ENCODE measurements at regions not wholly inside any gene's neighbourhood (a gene's known extent, or its start where the extent isn't known, plus 50 kb on each side); places are given as distances from the start of the nearest gene placed in this dataset.

- TF ChIP-seq, protein P1, sequence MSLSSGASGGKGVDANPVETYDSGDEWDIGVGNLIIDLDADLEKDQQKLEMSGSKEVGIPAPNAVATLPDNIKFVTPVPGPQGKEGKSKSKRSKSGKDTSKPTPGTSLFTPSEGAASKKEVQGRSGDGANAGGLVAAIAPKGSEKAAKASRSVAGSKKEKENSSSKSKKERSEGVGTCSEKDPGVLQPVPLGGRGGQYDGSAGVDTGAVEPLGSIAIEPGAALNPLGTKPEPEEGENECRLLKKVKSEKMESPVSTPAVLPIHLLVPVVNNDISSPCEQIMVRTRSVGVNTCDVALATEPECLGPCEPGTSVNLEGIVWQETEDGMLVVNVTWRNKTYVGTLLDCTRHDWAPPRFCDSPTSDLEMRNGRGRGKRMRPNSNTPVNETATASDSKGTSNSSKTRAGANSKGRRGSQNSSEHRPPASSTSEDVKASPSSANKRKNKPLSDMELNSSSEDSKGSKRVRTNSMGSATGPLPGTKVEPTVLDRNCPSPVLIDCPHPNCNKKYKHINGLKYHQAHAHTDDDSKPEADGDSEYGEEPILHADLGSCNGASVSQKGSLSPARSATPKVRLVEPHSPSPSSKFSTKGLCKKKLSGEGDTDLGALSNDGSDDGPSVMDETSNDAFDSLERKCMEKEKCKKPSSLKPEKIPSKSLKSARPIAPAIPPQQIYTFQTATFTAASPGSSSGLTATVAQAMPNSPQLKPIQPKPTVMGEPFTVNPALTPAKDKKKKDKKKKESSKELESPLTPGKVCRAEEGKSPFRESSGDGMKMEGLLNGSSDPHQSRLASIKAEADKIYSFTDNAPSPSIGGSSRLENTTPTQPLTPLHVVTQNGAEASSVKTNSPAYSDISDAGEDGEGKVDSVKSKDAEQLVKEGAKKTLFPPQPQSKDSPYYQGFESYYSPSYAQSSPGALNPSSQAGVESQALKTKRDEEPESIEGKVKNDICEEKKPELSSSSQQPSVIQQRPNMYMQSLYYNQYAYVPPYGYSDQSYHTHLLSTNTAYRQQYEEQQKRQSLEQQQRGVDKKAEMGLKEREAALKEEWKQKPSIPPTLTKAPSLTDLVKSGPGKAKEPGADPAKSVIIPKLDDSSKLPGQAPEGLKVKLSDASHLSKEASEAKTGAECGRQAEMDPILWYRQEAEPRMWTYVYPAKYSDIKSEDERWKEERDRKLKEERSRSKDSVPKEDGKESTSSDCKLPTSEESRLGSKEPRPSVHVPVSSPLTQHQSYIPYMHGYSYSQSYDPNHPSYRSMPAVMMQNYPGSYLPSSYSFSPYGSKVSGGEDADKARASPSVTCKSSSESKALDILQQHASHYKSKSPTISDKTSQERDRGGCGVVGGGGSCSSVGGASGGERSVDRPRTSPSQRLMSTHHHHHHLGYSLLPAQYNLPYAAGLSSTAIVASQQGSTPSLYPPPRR (CRISPR knock-in tag; IDR thresholded peaks at IDR 0.05; ENCODE audit: borderline replicate concordance) = no peak
- TF ChIP-seq ATRX (CRISPR knock-in tag; IDR thresholded peaks at IDR 0.05; ENCODE audit: borderline replicate concordance) = no peak
- TF ChIP-seq NAIF1 (CRISPR knock-in tag; IDR thresholded peaks at IDR 0.05; ENCODE audit: borderline replicate concordance) = no peak
- TF ChIP-seq TFDP2 (CRISPR knock-in tag; IDR thresholded peaks at IDR 0.05) = no peak
- TF ChIP-seq ZNF776 (CRISPR knock-in tag; IDR thresholded peaks at IDR 0.05) = no peak
- TF ChIP-seq, protein P2, sequence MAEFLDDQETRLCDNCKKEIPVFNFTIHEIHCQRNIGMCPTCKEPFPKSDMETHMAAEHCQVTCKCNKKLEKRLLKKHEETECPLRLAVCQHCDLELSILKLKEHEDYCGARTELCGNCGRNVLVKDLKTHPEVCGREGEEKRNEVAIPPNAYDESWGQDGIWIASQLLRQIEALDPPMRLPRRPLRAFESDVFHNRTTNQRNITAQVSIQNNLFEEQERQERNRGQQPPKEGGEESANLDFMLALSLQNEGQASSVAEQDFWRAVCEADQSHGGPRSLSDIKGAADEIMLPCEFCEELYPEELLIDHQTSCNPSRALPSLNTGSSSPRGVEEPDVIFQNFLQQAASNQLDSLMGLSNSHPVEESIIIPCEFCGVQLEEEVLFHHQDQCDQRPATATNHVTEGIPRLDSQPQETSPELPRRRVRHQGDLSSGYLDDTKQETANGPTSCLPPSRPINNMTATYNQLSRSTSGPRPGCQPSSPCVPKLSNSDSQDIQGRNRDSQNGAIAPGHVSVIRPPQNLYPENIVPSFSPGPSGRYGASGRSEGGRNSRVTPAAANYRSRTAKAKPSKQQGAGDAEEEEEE (CRISPR knock-in tag; IDR thresholded peaks at IDR 0.05; ENCODE audit: borderline replicate concordance) = no peak
- no peak for TF ChIP-seq TOPORS (CRISPR knock-in tag; IDR thresholded peaks at IDR 0.05)
- no peak for TF ChIP-seq ZEB1 (IDR thresholded peaks at IDR 0.05; ENCODE audit: insufficient replicate concordance, low read depth)
- TF ChIP-seq, protein P3, sequence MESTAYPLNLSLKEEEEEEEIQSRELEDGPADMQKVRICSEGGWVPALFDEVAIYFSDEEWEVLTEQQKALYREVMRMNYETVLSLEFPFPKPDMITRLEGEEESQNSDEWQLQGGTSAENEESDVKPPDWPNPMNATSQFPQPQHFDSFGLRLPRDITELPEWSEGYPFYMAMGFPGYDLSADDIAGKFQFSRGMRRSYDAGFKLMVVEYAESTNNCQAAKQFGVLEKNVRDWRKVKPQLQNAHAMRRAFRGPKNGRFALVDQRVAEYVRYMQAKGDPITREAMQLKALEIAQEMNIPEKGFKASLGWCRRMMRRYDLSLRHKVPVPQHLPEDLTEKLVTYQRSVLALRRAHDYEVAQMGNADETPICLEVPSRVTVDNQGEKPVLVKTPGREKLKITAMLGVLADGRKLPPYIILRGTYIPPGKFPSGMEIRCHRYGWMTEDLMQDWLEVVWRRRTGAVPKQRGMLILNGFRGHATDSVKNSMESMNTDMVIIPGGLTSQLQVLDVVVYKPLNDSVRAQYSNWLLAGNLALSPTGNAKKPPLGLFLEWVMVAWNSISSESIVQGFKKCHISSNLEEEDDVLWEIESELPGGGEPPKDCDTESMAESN (CRISPR knock-in tag; conservative IDR thresholded peaks at IDR 0.05) = no peak
- TF ChIP-seq SP4 (CRISPR knock-in tag; IDR thresholded peaks at IDR 0.05) = no peak
Measured at GRCh38 chr6:150511313-150511712, 88.4 kb upstream of the PLEKHG1 start (continued).

Data from HepG2 (cell line).